ENCODE measurements at regions not wholly inside any gene's neighbourhood (a gene's known extent, or its start where the extent isn't known, plus 50 kb on each side); places are given as distances from the start of the nearest gene placed in this dataset.

DNA sequence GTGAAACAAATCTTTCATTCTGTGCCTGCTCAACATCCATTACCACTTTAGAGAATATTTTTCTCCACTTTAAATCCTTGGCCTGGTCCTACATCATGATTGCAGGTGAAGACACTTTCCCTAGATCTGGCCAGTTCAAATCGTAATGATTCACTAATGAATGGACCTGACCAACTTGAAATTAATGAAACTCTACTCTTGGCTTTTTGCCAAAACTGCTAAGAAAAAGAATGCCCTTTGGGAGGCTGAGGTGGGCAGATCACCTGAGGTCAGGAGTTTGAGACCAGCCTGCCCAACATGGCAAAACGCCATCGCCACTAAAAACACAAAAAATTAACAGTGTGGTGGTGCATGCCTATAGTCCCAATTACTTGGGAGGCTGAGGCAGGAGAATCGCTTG is 1082.6 kb upstream of the LCORL start:
- TF ChIP-seq POLR2A (IDR thresholded peaks at IDR 0.05; ENCODE audit: low read length) (no peak), GATA1 (IDR thresholded peaks at IDR 0.05; ENCODE audit: low read depth, low read length) (no peak)

All from erythroblast (primary cell).